ENCODE measurements at regions not wholly inside any gene's neighbourhood (a gene's known extent, or its start where the extent isn't known, plus 50 kb on each side); places are given as distances from the start of the nearest gene placed in this dataset.

DNA sequence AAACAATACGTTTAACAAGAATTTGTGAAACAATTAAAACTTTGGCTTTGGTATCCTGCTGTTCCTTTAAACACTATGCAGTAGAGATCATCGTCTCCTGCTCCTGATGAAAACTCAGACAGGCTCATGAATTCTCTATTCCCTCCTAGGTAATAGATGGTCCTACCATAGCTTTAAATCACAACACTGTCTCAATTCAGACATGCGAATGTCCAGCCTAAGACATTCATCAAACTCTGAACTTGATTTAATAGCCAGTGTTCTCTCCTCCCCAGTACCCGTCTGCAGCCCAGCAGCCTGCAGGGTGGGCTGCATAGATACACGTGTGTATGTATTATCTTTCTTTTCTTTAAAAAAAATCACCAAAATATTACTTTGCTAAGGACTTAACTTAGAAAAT, 232.8 kb downstream of the TTLL2 start:
- TF ChIP-seq CTCF (IDR thresholded peaks at IDR 0.05; ENCODE audit: low read depth, low read length, poor library complexity, severe bottlenecking) (no peak), EZH2phosphoT487 (IDR thresholded peaks at IDR 0.05; ENCODE audit: borderline replicate concordance, low read length) (no peak)

Measured in DOHH2 (cell line).